CD4-positive, alpha-beta T cell treated with Interleukin-6 for 4 hours (primary cell): ENCODE measurements at regions not wholly inside any gene's neighbourhood (a gene's known extent, or its start where the extent isn't known, plus 50 kb on each side); places are given as distances from the start of the nearest gene placed in this dataset.

ENCODE experiments used
- DNase-seq: peaks from one replicate; pipeline ENCODE4 v3.0.0-alpha.2; 2020; ENCODE audit warnings: mixed read lengths

DNA sequence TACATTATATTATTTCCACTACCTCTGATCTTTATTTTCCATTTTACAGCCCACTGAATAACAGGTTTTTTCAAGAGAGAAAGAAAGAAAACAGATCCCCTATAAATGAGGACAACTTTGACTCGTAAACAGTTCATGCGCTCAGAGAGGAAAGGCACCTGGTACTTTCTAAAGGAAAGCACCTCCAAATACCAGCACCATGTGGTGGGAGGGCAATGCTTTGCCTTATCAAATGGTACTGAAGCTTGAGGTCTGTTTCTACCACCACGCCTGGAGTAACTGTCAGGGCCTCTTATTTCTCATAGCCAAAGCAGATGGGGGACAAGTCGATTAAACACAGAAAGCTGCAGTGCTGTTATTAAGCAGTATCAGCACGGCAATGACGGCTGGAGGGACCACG, 510.3 kb upstream of the ZFHX3 start:
- DNase-seq = no peak

DNA sequence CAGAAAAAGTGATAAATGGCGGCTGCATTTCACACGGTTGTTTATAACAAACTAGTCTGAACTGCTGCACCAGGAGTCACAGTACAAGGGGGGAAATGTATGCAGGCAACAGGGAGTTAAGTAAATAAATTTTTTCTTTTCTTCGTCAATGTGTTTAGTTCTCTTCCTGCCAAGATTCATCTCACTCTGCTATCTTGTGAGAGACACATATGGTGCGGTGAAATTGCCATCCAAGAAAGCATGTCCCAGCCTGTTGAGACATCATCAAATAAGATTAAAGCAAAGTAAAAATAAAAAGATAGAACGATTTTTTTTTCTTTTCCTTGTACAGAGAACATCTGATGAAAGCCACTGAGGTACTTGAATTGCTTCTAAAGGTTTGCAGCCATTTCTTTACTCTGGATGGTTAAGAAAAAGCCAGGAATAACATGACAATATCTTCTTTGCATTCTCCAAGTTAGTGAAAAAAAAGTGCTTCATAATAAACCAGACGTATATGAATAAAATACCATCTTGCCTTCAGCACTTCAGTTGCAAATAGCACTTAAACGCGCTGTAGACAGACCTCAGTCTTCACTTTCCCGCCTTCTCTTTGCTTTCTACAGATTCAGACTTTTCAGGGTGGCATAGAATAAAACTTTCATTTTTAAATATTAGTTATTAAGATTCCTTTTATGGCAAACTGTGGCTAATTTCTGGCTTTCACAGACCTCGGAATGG, 506.2 kb upstream of the ZFHX3 start:
- DNase-seq = no peak

DNA sequence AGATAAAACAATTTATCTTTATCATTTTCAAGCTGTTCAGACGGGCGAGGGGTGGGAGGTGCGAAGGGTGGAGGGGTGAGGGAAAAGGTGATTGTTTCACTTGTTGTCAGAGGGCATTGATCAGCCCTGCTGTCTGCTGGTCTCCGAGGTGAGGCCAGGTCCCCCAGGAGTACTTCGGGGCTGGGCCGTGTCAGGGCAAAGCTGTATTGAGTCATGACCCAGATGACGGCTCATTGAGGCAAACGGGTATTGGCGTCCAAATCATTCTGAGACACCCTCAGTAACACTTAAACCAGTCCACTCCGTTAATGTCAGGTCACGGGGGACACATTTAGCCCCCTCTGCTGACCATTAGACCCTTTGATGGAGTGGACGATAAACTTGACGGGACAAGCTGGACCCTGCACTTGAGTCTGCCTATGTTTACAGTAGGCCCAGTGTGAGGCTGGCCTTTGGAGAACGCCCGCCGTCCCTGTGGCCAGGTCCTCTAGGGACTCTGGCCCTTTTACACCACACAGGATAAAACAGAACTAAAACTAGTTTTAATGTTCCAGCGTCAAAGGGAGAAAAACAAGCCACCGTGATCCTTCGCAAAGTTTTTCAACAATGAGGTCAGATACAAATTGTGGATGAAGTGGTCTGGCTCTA, 502.2 kb upstream of the ZFHX3 start:
- DNase-seq = no peak

DNA sequence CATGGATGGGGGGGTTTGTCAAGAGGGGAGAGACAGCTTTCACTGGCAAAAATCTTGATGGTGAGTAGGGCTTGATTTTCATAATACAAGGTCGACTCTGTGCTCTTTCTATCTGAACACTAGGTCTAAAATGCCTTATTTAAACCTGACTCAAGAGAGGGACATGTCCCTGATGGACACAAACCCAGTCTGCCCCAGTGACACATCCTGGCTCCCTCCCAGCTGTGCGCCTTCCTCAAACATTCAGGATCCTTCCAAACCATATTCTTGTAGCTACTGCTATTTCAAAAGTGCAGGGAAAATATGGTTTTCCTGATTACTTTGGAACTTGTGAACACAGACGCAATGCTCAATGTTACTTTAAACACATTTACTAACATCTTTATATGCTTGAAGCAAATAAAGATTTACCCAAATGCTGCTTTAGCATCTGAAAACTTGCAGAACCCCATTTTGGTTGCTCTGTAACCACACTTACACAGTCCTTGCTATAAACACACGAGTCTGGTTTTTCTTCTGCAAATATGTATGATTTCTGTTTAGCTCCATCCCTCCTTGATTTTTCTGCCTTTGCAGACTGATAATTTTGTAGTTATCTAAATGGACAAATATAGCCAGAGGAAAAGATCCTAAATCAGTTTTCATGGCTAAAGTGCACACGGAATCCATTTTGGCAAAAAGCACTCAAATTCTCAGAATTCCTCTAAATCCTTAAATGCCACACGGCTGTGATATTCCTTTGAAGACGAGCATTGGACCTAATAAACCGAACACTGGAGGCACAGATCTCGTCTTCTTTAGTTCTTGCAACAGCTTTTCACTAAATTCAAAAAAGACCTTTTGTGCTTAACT, 499.9 kb upstream of the ZFHX3 start:
- DNase-seq = no peak

DNA sequence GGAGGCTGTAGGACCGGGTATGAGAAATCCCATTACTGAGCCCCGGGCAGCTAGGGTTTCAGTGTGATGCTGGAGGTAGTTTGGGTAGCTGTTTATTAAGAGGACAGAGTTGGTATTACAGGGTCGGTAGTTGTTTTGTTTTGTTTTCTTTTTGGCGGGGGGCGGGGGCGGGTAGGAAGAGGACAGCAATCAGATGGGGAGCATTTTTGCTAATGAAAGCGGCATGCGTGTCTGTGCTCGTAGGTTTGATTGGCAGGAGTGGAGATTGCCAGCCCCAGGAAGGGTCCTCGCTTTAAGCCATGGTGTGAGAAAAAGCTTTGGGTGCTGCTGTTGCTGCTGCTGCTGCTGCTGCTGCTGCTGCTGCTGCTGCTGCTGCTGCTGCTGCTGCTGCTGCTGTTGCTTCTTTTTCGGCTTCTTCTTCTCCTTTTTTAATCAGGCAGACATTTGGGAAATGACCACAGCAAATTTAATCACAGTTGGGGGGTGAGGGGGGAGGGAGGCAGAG, 498.5 kb upstream of the ZFHX3 start:
- DNase-seq = no peak

DNA sequence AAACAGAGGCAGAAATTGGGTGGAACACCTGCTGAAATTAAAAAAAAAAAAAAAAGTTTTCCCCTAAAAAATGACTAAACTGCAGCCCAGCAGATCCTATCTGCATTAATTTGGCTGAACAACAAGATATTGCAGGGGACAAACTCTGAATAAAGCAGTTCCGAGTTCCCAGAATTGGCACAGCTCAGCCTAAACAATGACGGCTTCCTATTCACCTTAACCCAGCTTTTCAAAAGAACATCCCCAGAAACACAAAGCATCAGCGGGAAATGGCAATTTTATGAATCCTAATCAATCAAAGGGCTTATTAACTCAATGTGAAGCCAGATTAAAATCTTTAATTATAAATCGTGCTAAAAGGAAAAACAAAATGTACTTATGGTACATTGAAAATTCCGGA, 497.8 kb upstream of the ZFHX3 start:
- DNase-seq = no peak

DNA sequence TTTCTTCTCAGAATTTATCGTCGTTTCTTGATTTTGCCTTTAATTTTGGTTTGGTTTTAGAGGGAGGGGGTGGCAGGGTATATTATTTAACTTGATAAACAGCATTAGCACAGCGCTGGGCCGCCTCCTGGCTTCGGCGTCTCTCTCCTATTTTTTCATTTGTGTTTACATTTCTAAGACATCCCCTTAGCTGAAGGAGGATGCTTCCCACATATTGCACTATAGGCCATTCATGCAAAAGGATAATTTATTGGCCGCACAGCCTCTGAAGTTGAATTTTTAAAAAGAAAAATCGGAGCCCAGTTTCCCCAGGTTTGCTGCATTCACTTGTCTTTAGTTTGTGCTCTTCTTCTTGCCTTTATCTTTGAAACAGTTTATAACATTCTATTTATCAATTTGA, 497.4 kb upstream of the ZFHX3 start:
- no peak for DNase-seq

DNA sequence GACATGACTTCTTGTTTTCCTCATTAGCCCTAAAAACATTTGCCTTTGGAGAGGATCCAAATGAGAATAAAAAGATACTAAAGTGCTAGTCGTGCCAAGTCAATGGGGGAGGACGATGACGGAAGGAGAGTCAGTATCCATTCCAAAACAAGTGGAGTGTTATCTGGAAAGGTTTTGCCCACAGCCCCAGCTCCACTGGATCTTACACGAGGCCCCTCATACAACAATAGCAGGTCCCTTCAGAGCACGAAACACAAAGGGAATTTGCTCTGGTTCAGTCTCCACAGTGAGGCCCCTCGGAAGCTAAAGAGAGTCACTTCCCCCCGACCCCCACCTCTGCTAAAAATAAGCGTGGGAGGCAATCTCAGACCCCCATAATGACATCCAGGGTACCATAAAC, 496.9 kb upstream of the ZFHX3 start:
- no peak for DNase-seq

DNA sequence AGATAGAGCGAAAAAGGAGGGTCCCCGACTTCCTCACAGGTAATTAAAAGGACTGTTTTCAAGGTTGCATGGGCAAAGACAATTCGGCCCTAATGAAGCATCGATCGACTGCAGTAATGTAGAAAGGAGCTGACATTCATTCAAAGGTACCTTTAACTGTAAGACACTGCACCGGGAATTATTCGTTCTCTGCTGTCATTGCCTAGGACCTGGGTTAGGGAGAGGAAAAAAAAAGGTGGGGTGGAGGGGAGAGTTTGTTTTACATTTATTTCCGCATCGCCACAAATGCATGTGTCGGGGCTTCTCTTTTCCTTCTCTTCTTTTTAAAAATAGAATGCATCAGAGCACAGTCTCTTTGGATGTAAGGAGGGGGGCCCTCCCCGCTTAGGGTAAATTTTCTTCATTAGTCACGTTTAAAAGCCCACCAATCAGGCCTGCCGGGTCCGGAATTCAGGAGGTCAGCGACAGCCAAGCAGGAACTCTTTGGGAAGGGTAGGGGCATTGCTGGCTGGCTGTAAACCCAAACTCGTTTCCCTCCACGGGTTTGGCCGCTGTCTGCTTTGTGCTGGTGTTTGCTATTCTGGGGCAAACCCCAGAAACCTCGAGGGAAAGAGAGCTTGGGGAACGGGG, 496.2 kb upstream of the ZFHX3 start:
- DNase-seq = no peak

DNA sequence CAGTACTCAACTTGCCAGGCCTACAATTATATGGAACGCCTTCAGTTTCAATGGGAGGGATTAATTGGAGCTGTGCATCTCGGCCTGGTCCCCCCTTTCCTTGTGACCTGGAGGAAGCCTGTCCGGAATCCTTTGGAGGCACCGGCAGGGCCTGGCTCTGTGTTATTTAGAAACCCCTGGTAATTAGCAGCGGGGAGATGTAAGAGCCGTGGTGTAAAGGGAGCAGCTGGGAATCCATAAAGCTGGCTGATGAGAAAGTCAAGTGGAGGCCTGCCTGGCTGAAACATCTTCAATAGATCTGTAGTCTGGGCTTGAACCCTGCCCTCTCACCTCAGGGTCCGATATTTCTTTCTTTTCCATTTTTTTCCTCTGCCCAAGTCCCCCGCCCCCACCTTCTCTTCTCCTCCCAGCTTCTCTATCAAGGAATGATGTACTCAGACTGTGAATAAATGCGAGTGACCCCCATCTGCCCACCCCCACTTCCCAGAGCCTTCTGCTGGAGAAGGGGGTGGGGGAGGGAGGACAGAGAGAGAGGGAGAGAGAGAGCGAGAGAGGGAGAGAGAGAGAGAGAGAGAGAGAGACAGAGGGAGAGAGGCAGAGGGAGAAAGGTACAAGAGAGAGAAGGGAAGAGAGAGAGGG, 495.5 kb upstream of the ZFHX3 start:
- no peak for DNase-seq

DNA sequence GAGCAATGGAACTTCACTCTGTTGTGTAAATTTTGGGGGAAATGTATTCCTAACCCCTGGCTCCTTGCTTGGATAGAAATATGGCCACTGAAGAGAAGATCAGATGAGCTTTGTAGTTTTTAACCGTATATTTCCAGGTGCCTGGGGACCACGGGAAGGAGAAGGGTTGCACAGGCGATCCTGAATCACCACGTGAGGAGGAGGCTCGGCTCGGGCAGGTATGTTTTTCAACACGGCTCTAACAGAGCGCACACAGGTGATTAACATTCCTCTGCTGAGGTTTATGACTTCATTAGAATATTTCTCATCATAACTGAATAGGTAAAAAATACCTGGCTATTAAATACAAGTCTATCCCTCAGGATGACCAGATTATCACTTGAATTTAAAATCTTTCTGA, 495.0 kb upstream of the ZFHX3 start:
- DNase-seq = no peak

DNA sequence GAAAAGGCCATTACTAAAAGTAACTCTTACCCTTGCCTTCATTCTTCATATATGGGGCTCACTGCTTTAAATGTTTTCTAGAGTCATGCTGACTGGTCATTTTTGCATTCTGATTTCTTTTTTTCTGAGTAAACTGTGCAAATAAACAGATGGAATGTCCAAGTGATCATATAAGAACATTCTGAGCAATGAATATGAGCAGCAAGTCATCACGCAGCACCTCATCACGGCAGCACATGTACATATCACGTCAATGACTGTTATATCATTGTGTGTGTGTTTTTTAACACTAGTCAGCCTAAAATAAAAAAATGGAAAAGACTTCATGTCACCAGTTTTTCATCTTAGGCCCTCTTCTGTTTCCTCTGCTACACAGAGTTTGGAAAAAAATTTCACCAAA, 490.0 kb upstream of the ZFHX3 start:
- DNase-seq = no peak

DNA sequence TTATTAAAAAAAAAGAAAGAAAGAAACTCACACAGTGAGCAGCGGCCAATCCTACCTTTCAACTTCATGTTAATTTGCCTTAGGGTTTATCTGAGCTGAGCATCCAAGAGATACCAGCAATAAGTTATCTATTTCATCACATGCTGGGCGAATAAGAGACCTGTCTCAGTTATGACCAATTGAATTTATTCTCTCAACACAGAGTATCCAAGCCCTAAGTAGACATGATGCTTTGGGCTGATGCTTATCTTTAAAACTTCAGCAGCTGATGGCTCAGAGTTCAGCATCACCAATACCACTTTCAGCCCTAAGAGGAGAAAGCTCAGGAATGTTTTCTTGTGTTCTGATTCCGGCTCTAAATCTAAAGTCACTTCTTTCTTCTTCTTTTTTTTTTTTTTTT, 489.0 kb upstream of the ZFHX3 start:
- DNase-seq = no peak

DNA sequence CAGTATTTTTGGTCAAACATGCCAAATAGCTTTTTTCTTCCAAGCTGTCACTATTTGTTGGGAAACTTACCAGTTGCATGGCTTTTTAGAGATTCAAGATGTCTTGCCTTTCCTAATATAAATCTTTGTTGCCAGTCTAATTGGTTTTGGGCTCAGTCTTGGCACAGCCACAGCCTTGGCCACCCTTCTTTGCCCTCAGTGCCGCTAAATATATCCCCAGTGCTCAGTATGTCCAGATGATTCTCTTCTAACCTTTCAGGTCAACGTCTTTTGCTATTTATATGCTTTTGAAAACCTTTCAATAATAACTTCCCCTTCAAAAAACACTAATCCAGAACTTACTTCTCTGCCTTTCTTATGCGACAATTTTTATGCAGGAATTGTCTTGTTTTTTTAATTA, 483.1 kb upstream of the ZFHX3 start:
- no peak for DNase-seq

DNA sequence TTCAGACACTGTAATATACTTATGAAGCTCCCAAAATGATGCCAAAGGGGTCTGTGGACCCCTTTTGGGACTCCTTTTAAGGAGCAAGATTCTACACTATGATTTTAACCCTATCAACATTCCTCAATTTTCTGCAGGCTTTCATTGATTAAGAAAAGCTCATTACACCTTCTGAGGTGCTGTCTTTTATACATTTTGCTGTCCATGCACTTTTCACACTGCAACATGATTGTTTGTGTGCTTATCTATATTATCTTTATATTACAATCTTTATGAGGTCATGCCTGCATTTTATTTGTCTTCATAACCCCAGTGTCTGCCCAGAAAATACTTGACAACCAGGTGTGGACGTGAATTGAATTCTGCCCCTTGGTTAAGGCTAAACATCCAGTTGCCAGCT, 482.6 kb upstream of the ZFHX3 start:
- no peak for DNase-seq

DNA sequence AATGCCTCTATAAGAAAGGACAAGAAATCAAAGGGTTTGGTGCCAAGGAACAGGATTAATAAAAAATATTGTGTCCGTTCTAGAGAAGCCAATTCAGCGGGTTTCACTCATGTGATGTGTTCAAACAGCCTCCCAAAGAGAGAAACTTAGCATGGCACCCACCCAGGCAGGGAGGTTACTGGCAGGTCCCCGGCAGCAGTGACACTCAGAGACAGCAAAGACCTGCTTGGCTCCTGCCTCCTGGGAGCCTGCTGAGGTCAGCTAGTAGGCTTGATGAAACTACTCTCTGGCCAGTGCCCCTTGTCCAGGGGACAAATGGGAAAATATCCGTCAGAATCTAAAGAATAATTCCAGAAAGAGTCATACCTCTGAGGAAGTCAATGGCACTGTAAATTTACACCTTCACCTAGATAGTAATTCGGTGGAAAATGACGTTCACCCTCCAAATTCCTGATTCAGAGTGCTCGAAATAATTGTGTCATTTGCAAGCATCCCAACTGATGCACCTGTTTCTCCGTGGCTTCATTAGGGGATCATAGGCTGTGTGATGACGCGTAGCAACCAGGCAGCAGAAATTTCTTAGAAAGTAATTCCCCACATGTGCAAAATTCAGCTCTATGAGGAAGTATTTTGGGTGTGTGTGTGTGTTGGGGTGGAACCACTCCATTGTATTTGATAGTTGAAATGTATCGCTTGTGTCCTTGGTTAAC, 481.5 kb upstream of the ZFHX3 start:
- DNase-seq = no peak

DNA sequence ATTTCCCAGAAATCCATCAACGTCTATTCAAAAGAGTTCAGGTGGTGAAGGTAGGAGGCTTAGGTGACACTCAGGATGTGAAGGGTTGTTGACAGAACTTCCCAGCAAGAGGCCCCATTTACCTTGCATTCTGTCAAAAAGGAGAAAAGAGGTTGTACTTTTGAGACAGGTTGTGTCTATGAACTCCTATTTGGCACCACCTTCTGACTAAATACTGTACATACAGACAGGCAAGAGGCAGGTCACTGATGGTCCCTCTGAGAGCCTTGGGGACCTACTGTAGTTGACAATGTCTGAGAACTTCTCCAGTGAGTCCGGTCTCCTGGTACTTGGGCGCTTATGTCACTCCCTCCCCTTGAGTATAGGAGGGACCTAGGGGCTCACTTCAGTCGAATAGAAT, 479.3 kb upstream of the ZFHX3 start:
- DNase-seq = no peak

DNA sequence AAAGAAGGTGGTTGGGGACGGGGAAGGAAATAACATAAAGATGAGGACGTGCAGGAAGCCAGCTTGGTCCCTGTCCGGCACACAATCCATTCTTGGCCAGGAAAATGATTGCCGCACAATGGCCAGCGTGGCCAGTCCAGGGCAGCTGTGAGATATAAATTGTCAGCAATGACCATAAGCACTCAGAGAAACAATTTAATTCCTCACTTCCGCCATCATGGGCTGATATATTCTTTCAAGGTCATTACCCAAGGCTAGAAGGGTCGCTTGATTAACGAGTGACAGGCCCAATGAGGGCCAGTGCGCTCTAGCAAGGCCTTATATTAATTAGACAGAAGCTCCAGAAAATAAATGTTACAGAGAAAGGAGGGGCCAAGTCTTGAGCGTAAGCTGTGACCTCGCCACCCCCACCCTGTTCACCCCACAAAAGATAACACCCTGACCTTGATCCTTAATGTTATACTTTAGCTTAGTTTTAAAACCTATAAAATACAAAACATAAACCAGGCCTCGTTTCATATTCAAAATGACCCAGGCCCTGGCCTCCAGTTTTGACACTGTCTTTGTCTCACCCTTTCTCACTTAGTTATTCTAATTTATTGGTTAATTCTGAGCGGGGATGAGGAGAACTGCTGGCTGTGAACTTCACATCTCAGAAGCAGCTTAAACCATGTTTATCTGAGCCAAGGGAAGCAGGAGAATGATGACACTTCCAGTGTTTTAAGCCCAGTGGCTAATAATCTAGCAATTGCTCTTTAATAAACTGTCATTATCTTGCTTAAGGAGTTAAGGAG, 478.3 kb upstream of the ZFHX3 start:
- DNase-seq = no peak

DNA sequence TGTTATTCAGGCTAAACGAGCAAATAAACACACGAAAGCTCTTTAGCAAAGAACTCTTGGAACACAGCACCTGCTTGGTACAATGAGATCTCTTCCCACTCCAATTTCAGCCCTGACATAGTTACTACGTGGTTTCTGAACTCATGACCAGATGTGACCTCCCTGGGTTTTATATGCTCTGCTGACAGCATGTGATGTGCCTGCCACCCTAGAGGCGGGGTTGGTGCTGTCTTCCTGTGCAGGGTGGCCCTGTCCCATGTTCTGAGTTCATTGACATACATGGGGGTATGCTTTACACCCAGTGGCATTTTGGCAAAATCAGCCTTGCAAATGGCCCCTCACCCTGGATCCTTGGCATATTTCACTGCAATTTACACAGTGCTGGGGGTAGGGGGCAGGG, 475.3 kb upstream of the ZFHX3 start:
- DNase-seq = no peak

DNA sequence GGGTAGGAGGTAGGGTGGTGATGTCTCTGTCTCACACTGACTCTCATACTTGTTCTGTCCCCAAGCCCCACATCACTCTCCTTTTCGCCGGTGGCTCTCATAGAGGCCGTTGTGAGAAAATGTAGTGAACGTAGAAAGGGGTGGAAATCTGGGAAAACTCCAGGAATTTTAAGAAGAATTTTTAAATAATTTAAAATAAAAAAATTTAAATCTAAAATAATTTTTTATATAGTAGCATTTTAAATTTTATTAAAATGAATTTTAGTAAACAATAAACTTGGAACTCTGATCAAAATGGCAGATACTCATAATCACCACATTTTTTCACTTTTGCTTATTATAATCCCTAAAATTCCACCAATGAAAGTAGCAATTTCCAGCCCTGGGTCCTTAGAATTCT, 473.6 kb upstream of the ZFHX3 start:
- DNase-seq = no peak

DNA sequence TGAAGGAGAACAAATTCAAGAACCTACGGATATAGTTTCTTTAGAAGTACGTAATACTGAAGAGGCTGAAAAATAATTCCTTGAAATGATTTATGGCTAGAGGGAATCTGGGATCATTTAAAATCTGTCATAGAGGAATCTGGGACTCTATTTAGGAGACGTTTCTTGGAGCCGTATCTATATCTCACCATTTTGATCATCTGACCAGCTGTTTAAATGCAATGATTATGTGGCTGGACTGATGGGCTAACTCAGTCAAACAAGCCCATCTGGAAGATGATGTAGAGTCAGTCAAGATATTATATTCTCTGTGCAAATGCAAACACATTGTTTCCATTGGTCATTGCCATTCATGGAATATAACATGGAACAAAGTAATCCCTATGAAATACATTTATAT, 467.7 kb upstream of the ZFHX3 start:
- DNase-seq = no peak
